CD4-positive, alpha-beta memory T cell (primary cell): ENCODE measurements at regions not wholly inside any gene's neighbourhood (a gene's known extent, or its start where the extent isn't known, plus 50 kb on each side); places are given as distances from the start of the nearest gene placed in this dataset.

Source experiments
- CTCF ChIA-PET: fragments of 350-600 bp; sonication (Branson Sonifier 250); formaldehyde crosslinking; loops from one replicate; lab custom pipeline; 2021; ENCODE audit warnings: inconsistent platforms; ENCODE audit not compliant: partially characterized antibody; lab: Charles Lee
- POLR2A ChIA-PET: fragments of 350-600 bp; sonication (Branson Sonifier 250); formaldehyde crosslinking; loops from one replicate; lab custom pipeline; 2021; ENCODE audit not compliant: partially characterized antibody; lab: Charles Lee
- DNase-seq, 5 donors: peaks; one replicate each; pipeline versions ENCODE4 v3.0.0 to v3.0.0-alpha.2; 2020 to 2022; ENCODE audit warnings: mixed read lengths in 1 of 5
- H3K27ac ChIP-seq: one replicate; pipeline ENCODE4 v1.7.0; 2013; ENCODE audit warnings: low read depth, low read length
- H3K27me3 ChIP-seq: 2 replicates; pipeline ENCODE4 v1.7.0; 2013; ENCODE audit warnings: mild to moderate bottlenecking, low read length, moderate library complexity; ENCODE audit not compliant: insufficient read depth
- H3K36me3 ChIP-seq: 2 replicates; pipeline ENCODE4 v1.7.0; 2013; ENCODE audit warnings: mild to moderate bottlenecking, low read length, moderate library complexity; ENCODE audit not compliant: insufficient read depth
- H3K4me1 ChIP-seq: 2 replicates; pipeline ENCODE4 v1.7.0; 2013; ENCODE audit warnings: mild to moderate bottlenecking, low read length, moderate library complexity; ENCODE audit not compliant: insufficient read depth
- H3K4me3 ChIP-seq, 2 donors: one replicate each; pipeline ENCODE4 v1.7.0; 2013; ENCODE audit warnings: low read length in 2 of 2, mild to moderate bottlenecking in 1 of 2
- H3K9me3 ChIP-seq, 2 donors: one replicate each; pipeline ENCODE4 v1.7.0; 2013; ENCODE audit warnings: low read length in 2 of 2, control low read depth in 1 of 2; ENCODE audit not compliant: control insufficient read depth in 1 of 2
- H3K27ac Mint-ChIP-seq, 7 donors: one replicate each; pipeline ENCODE4 v1.8.0; 2020 to 2021; ENCODE audit warnings: mixed read lengths in 7 of 7, mild to moderate bottlenecking in 6 of 7, inconsistent platforms in 3 of 7, moderate library complexity in 3 of 7
- H3K27me3 Mint-ChIP-seq, 2 donors: one replicate each; pipeline ENCODE4 v1.8.0; 2020 to 2021; ENCODE audit warnings: mixed read lengths in 2 of 2
- H3K36me3 Mint-ChIP-seq, 2 donors: one replicate each; pipeline ENCODE4 v1.8.0; 2020 to 2021; ENCODE audit warnings: mixed read lengths in 2 of 2, inconsistent platforms in 1 of 2, mild to moderate bottlenecking in 1 of 2
- H3K4me1 Mint-ChIP-seq, 4 donors: one replicate each; pipeline ENCODE4 v1.8.0; 2020 to 2021; ENCODE audit warnings: mixed read lengths in 4 of 4, mild to moderate bottlenecking in 1 of 4
- H3K4me3 Mint-ChIP-seq, 8 donors: one replicate each; pipeline ENCODE4 v1.8.0; 2020 to 2021; ENCODE audit warnings: mixed read lengths in 8 of 8, mild to moderate bottlenecking in 7 of 8, moderate library complexity in 6 of 8, inconsistent platforms in 3 of 8
- H3K9me3 Mint-ChIP-seq, 8 donors: one replicate each; pipeline ENCODE4 v1.8.0; 2020 to 2021; ENCODE audit warnings: mixed read lengths in 8 of 8, mild to moderate bottlenecking in 5 of 8, inconsistent platforms in 3 of 8, moderate library complexity in 1 of 8
- intact Hi-C: fragments of 100-400 bp; cut with micrococcal nuclease; formaldehyde crosslinking; loops from one replicate; pipeline ENCODE4 v1.15.1; 2023

DNA sequence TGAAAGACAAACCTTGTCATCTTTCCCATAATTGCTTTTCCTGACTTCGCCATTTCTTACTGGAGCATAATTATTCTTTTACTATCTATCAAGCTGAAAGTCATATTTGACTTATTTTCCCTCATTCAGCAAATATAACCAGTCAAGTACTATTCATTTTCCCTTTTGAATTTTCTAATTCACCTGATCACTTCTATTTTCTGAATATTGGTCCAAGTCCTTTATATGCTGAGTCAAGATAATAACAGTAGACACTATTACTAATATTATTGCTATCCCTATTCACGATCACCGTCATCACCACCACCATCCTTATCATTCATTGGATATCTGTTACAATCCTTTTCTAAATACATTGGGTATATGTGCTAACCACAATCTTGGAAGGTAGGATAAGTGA is 728.0 kb downstream of the NOVA1 start:
- H3K4me1 ChIP-seq = no peaks in the 10 kb centered on the region
- H3K4me1 Mint-ChIP-seq = no peaks in the 10 kb centered on the region
- H3K4me3 ChIP-seq = no peak overlapping the region
- no peaks in the 10 kb centered on the region for H3K27me3 Mint-ChIP-seq
- H3K4me3 Mint-ChIP-seq = no peak overlapping the region
- H3K27me3 ChIP-seq = no peaks in the 10 kb centered on the region
- no peaks in the 10 kb centered on the region for H3K36me3 Mint-ChIP-seq
- ChIA-PET POLR2A (no interaction called here), CTCF (no interaction called here)
- H3K27ac ChIP-seq = no peak overlapping the region
- H3K9me3 Mint-ChIP-seq = peaks cover 0 to 10% (median 4%) of the 10 kb centered on the region in 8 donors
- H3K9me3 ChIP-seq = no peaks in the 10 kb centered on the region
- H3K27ac Mint-ChIP-seq = no peak overlapping the region
- H3K36me3 ChIP-seq = no peaks in the 10 kb centered on the region
- DNase-seq = no peak
- intact Hi-C loops = no loop called here

DNA sequence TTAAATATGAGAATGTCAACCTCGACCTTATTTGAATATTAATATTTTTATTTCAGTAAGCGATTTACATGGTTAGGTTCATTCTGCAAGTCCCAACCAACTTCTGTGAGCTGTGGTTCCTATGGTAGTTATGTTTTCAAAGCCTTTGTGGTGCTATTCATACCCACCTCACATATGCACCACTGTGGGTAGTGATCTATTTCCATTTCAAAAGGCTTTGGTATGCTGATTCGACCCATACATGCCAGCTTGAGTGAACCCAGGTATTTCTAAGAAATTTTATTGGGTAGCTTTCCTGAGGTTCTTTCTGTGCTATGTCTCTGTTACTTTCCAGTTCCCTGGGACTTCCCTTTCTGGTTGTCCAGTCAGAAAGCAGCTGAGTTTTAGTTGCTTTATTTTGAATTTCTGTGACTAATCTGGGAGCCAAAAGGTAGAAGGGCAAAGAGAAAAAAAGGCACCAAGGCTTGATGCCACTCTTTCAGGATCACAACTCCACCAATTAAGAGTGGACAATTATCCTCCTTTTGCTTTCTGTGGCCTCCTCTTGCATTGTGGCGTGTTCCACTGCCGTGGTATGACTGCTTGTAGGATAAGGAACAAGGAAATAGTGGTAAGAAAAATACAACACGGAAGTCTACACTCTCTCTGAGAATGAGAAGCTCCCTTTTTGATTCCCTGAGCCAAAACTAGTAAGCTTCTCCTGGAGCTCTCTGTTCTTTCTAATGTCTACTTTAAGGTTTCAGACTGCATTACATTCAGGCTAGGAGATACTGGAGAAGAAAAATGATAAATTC is 729.1 kb downstream of the NOVA1 start:
- Mint-ChIP-seq H3K27me3 (no peaks in the 10 kb centered on the region), H3K27ac (no peak overlapping the region), H3K9me3 (peaks cover 2 to 13% (median 5%) of the 10 kb centered on the region in 8 donors), H3K4me3 (no peak overlapping the region), H3K4me1 (no peaks in the 10 kb centered on the region), H3K36me3 (no peaks in the 10 kb centered on the region)
- no peak for DNase-seq
- H3K9me3 ChIP-seq = no peaks in the 10 kb centered on the region
- H3K36me3 ChIP-seq = no peaks in the 10 kb centered on the region
- intact Hi-C loops = no loop called here
- no peaks in the 10 kb centered on the region for H3K27me3 ChIP-seq
- H3K4me1 ChIP-seq = no peaks in the 10 kb centered on the region
- H3K4me3 ChIP-seq = no peak overlapping the region
- no peak overlapping the region for H3K27ac ChIP-seq
- CTCF ChIA-PET = no interaction called here
- POLR2A ChIA-PET = no interaction called here

DNA sequence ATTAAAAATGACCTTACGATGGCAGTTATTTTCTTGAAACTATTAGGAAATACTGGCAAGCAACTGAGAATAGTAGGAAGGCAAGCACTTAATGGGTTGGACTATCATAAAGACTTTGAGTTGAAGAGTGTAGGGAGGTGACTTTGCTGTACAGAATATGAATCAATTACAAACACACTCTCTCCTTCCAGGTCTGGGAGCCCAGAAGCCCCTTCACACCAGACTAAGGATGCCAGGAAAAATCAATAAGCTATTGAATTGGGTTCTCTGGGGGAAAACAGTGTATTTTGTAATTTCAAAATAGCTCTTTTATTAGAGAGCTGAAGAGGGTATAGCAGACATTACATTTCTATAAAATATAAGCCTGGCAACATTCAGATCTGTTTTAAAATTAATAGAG is 736.4 kb downstream of the NOVA1 start:
- Histone ChIP-seq H3K27me3 (no peaks in the 10 kb centered on the region), H3K36me3 (no peaks in the 10 kb centered on the region), H3K9me3 (no peaks in the 10 kb centered on the region), H3K4me1 (no peaks in the 10 kb centered on the region), H3K27ac (no peak overlapping the region), H3K4me3 (no peak overlapping the region)
- CTCF ChIA-PET = no interaction called here
- DNase-seq = no peak
- Mint-ChIP-seq H3K4me3 (no peak overlapping the region), H3K36me3 (no peaks in the 10 kb centered on the region), H3K27ac (no peak overlapping the region), H3K9me3 (peaks cover 0 to 11% (median 9%) of the 10 kb centered on the region in 8 donors), H3K27me3 (no peaks in the 10 kb centered on the region), H3K4me1 (no peaks in the 10 kb centered on the region)
- intact Hi-C loops = no loop called here
- POLR2A ChIA-PET = no interaction called here

DNA sequence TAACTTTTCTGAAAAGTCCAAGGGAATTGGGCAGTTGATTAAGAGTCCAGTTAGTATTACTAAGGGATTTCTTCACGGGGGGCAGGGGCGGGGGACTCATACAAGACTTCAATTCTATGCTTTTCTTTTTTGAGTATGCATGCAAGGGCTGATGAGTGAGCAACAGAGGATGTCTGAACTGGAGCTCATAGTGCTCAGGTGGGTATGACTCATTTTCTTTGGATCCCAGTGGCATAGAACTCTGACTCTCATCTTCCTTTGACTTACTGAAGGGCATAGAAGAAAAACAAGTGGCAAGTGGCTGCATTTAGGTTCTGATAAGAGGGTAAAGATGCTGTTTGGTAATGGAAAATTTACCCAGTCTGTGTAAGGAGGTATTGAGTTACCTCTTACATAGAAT is 749.2 kb downstream of the NOVA1 start:
- no peaks in the 10 kb centered on the region for H3K36me3 Mint-ChIP-seq

DNA sequence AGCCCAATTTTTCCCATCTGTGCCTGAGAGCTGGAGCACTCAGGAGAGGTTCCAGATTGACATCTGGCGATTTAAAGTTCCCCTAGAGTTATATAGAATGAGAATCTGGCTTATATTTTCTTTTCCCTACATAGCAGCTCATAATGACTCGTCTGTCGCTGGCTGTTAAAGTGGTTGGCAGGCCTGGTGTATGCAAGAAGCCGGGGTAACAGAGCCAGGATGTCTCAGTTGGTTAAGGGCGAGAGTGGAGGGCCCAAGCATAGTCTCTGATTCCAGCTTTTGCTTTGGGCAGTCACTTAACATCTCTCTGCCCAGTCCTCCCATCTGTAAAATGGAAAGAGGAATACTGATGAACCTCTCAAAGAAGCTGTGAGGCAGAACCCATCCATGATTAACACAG is 751.6 kb downstream of the NOVA1 start:
- CTCF ChIA-PET = no interaction called here
- no peak overlapping the region for H3K27ac Mint-ChIP-seq

More for the DNA sequence above, 749.2 kb downstream of the NOVA1 start:
- DNase-seq = no peak
- Histone ChIP-seq H3K9me3 (no peaks in the 10 kb centered on the region), H3K27ac (no peak overlapping the region), H3K27me3 (no peaks in the 10 kb centered on the region), H3K4me3 (no peak overlapping the region), H3K36me3 (no peaks in the 10 kb centered on the region), H3K4me1 (no peaks in the 10 kb centered on the region)
- POLR2A ChIA-PET = no interaction called here
- Mint-ChIP-seq H3K4me3 (no peak overlapping the region), H3K9me3 (peaks cover under 1 to 15% (median 6%) of the 10 kb centered on the region in 8 donors), H3K27ac (no peak overlapping the region), H3K27me3 (no peaks in the 10 kb centered on the region), H3K4me1 (no peaks in the 10 kb centered on the region)
- CTCF ChIA-PET = no interaction called here
- intact Hi-C loops = no loop called here

DNA sequence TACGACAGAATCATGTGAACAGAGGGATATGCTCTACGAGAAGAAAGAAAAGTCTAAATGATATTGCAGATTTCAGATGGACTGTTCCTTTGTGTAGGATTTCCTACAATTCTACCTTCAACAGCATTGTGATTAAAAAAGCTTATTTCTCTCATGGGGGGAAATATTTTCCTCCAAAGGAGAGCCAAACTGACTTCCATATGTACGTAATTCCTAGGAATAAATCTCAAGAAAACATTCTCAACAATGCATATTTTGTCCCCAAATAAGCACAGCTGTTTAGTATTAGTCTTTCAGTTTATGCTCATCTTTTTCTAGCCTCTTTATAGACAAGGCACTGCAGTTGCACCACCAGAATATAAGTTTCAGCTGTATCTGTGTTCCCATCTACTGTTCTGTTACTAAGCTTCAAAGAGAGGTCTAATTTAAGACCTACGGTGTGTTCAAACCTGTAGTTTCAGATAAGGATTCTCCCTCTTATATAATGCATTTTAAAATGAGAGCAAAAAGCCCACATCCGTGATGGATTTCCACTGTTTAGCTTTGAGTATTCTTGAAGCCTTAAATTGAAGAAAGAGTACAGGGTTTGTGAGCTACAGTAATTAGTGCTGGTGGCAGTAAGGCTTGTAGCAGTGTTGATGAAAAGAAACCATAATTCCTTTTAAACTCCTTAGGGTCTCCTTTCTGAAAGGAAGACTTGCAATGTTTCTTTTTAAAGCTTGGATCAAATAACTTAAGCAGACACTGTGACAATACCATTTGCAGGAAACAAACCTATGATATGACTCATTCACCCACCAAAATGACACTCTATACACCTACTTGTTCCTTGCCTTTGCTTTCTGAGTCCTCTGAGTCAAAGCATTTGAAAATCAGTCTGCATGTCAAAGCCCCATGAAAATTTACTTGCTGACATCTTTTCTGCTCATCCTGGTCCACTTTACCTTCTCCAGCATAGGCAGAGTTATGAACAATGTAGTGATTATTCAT is 754.1 kb downstream of the NOVA1 start:
- H3K4me1 Mint-ChIP-seq = no peaks in the 10 kb centered on the region
- CTCF ChIA-PET = no interaction called here
- H3K36me3 ChIP-seq = no peaks in the 10 kb centered on the region

More for the DNA sequence above, 751.6 kb downstream of the NOVA1 start:
- Histone ChIP-seq H3K27ac (no peak overlapping the region), H3K9me3 (no peaks in the 10 kb centered on the region), H3K4me1 (no peaks in the 10 kb centered on the region), H3K36me3 (no peaks in the 10 kb centered on the region), H3K27me3 (no peaks in the 10 kb centered on the region), H3K4me3 (no peak overlapping the region)
- Mint-ChIP-seq H3K27me3 (no peaks in the 10 kb centered on the region), H3K9me3 (peaks cover 0 to 14% (median 6%) of the 10 kb centered on the region in 8 donors), H3K36me3 (no peaks in the 10 kb centered on the region), H3K4me3 (no peak overlapping the region), H3K4me1 (no peaks in the 10 kb centered on the region)
- DNase-seq = no peak
- intact Hi-C loops = no loop called here
- POLR2A ChIA-PET = no interaction called here

DNA sequence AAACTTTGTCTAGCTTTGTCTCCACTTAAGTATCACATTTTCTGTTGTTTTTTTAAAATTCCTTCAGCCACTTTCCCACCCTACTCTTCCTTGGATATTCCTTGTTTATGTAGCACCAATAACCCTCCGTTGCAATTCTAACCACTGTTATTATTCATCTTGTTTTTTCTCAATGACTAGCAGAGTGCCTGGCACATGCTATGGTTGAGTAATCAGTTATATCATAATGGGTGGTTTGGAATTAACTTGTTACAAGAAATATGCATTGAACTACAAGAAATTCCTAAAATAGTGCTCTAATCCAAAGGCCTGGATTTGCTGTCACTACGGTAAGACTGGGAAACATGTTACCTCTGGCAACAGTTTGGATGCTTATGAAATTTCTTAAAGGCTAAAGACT is 756.6 kb downstream of the NOVA1 start:
- POLR2A ChIA-PET = no interaction called here
- no peak overlapping the region for H3K27ac Mint-ChIP-seq
- Histone ChIP-seq H3K27me3 (no peaks in the 10 kb centered on the region), H3K9me3 (no peaks in the 10 kb centered on the region), H3K4me1 (no peaks in the 10 kb centered on the region), H3K36me3 (no peaks in the 10 kb centered on the region), H3K4me3 (no peak overlapping the region), H3K27ac (no peak overlapping the region)
- peaks cover 0 to 21% (median 8%) of the 10 kb centered on the region in 8 donors for H3K9me3 Mint-ChIP-seq
- no peaks in the 10 kb centered on the region for H3K36me3 Mint-ChIP-seq
- no peaks in the 10 kb centered on the region for H3K4me1 Mint-ChIP-seq
- DNase-seq = no peak
- CTCF ChIA-PET = no interaction called here
- intact Hi-C loops = no loop called here
- H3K27me3 Mint-ChIP-seq = no peaks in the 10 kb centered on the region
- H3K4me3 Mint-ChIP-seq = no peak overlapping the region

More for the DNA sequence above, 754.1 kb downstream of the NOVA1 start:
- Histone ChIP-seq H3K27me3 (no peaks in the 10 kb centered on the region), H3K9me3 (no peaks in the 10 kb centered on the region), H3K27ac (no peak overlapping the region), H3K4me1 (no peaks in the 10 kb centered on the region), H3K4me3 (no peak overlapping the region)
- Mint-ChIP-seq H3K27ac (no peak overlapping the region), H3K27me3 (no peaks in the 10 kb centered on the region), H3K36me3 (no peaks in the 10 kb centered on the region), H3K4me3 (no peak overlapping the region), H3K9me3 (peaks cover 2 to 18% (median 8%) of the 10 kb centered on the region in 8 donors)
- intact Hi-C loops = no loop called here
- POLR2A ChIA-PET = no interaction called here
- DNase-seq = no peak
